Stimulated activated CD8-positive, alpha-beta memory T cell treated with anti-CD3 and anti-CD28 coated beads, Interleukin-15, amount 100 ng/mL, for 1 hour (primary cell): ENCODE measurements at regions not wholly inside any gene's neighbourhood (a gene's known extent, or its start where the extent isn't known, plus 50 kb on each side); places are given as distances from the start of the nearest gene placed in this dataset.
"Not testable (repeated sequence)": the region's sequence is repeated elsewhere in the genome, so short reads cannot be mapped to it uniquely, and the experiment has no call there.

ENCODE experiments used
- DNase-seq: peaks from one replicate; pipeline ENCODE4 v3.0.0-alpha.2; 2020; ENCODE audit warnings: low read depth

GRCh38 chr11:3444420-3444744 is 65.4 kb upstream of the ZNF195 start:
- not testable (repeated sequence) for DNase-seq

DNA sequence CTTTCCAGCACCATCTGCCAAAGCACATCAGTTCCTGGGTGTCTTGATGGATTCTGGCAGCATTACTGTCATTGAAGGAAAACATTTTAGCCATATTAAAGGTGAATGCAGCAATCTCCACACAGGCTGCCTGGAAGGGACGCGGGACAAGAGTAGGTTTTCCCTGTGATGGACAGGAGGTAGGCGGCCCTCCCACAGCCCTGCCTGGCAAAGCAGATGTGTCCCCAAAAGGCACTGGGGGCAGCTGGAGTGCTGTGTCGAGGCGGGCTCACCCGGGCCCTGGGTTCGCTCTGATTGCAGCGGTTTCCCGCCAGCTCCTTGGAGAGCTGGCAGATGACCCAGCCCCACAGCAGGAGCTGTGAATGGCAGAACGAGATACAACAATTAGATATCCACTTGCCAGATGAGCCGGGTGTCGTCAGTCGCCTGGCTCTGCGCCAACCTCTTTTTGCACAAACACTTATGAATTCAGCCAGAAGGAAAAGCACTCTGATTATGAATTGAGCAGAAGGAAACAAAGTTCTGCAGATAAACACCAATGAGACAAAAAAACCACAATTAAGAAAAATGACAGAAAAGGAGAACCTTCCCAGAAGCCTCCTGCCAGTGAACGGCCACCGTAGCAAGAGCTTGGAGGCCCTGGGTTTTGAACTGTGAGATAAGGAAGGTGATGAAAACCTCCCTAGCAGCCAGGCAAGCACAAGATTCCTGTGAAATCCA is 64.9 kb upstream of the ZNF195 start:
- DNase-seq: not testable (repeated sequence)

DNA sequence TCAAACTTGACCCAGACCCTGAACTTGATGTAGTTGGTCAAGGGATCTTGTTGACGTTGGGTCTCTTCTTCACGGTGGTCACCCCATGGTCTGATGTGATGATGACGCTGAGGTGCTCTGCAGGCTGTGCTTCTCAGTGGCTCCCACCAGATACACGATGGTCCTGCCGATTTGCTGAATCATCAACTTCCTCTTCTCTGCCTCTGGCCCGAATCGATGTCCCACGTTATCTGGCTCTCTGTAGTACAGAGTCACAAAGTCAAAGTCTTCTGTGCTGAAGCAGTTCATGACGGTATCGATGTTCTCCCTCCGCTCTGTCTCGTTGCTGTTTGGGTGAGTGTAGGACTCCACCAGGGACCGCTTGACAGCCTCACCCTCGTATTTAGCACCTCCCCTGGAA is 58.5 kb upstream of the ZNF195 start:
- not testable (repeated sequence) for DNase-seq

- DNase-seq: no peak
Measured at GRCh38 chr11:3434976-3435375, 56.0 kb upstream of the ZNF195 start.

- DNase-seq: not testable (repeated sequence)
Measured at GRCh38 chr11:3429191-3429590, 50.2 kb upstream of the ZNF195 start.
